H1 (cell line): ENCODE measurements at regions not wholly inside any gene's neighbourhood (a gene's known extent, or its start where the extent isn't known, plus 50 kb on each side); places are given as distances from the start of the nearest gene placed in this dataset.

Experiments used
- CTCF ChIA-PET: fragments of 300-600 bp; sonication (Branson Sonifier 250); formaldehyde crosslinking; loops from one replicate; lab custom pipeline; 2021; ENCODE audit not compliant: partially characterized antibody; lab: Charles Lee
- POLR2A ChIA-PET: fragments of 300-600 bp; sonication (Branson Sonifier 250); formaldehyde crosslinking; loops from one replicate; lab custom pipeline; 2021; ENCODE audit warnings: inconsistent platforms; ENCODE audit not compliant: partially characterized antibody; lab: Charles Lee
- DNase-seq, 2 experiments: peaks; one replicate each; pipeline versions ENCODE4 v3.0.0 to v3.0.0-alpha.2; 2010 to 2022; ENCODE audit warnings: low spot score in 2 of 2, low read depth in 1 of 2, mixed read lengths in 1 of 2
- FAIRE-seq: peaks from 2 replicates; lab custom pipeline; 2011; peaks lifted over from hg19 to GRCh38; lab: Jason Lieb, UNC
- H2AFZ ChIP-seq: 2 replicates; pipeline ENCODE4 v1.8.1; 2012; ENCODE audit warnings: low read length, inconsistent platforms
- H2AK5ac ChIP-seq: 2 replicates; pipeline ENCODE4 v1.6.1; 2013; ENCODE audit warnings: low read depth, low read length
- H2BK120ac ChIP-seq: replicated peaks from 2 replicates; pipeline ENCODE3; 2013; ENCODE audit warnings: low read depth, low read length, inconsistent platforms
- H2BK12ac ChIP-seq: 2 replicates; pipeline ENCODE4 v1.6.1; 2013; ENCODE audit warnings: low read depth, low read length
- H2BK15ac ChIP-seq: 2 replicates; pipeline ENCODE4 v1.6.1; 2013; ENCODE audit warnings: low read length
- H2BK20ac ChIP-seq: 2 replicates; pipeline ENCODE4 v1.6.1; 2013; ENCODE audit warnings: low read length
- H2BK5ac ChIP-seq: 2 replicates; pipeline ENCODE4 v1.6.1; 2013; ENCODE audit warnings: low read depth, low read length
- H3K14ac ChIP-seq: 2 replicates; pipeline ENCODE4 v1.6.1; 2013; ENCODE audit warnings: inconsistent platforms; ENCODE audit not compliant: insufficient read length
- H3K18ac ChIP-seq: 2 replicates; pipeline ENCODE4 v1.6.1; 2013; ENCODE audit warnings: low read length; ENCODE audit errors: extremely low read depth
- H3K23ac ChIP-seq: 2 replicates; pipeline ENCODE4 v1.6.1; 2013; ENCODE audit warnings: inconsistent platforms; ENCODE audit not compliant: insufficient read length
- H3K23me2 ChIP-seq: 2 replicates; pipeline ENCODE4 v1.6.1; 2013; ENCODE audit warnings: low read depth, low read length
- H3K27ac ChIP-seq: 2 replicates; pipeline ENCODE4 v1.6.1; 2011; ENCODE audit warnings: low read depth, low read length, inconsistent platforms
- H3K27me3 ChIP-seq, 4 experiments: replicated peaks in 1 of 4; 1 replicate in 1 of 4; 2 replicates in 3 of 4; pipeline versions ENCODE4 v1.6.1 to v1.8.1; 2011 to 2013; ENCODE audit warnings: low read length in 3 of 4, mild to moderate bottlenecking in 3 of 4, inconsistent platforms in 2 of 4, mixed read lengths in 2 of 4, moderate library complexity in 1 of 4; ENCODE audit not compliant: control insufficient read depth in 3 of 4, insufficient read depth in 3 of 4; ENCODE audit errors: extremely low read depth in 1 of 4
- H3K36me3 ChIP-seq, 4 experiments: 2 replicates each; pipeline versions ENCODE4 v1.6.1 to v1.8.1; 2011 to 2013; ENCODE audit warnings: mild to moderate bottlenecking in 4 of 4, low read length in 3 of 4, moderate library complexity in 2 of 4, control low read depth in 1 of 4, inconsistent platforms in 1 of 4; ENCODE audit not compliant: insufficient read depth in 4 of 4, control insufficient read depth in 2 of 4
- H3K4ac ChIP-seq: replicated peaks from 2 replicates; pipeline ENCODE3; 2013; ENCODE audit warnings: low read length, low read depth, mixed read lengths, inconsistent platforms; ENCODE audit not compliant: insufficient read length
- H3K4me1 ChIP-seq, 4 experiments: replicated peaks in 1 of 4; 1 replicate in 1 of 4; 2 replicates in 3 of 4; pipeline versions ENCODE4 v1.6.1 to v1.8.1; 2011 to 2013; ENCODE audit warnings: low read length in 3 of 4, inconsistent platforms in 2 of 4, mixed read lengths in 1 of 4; ENCODE audit not compliant: insufficient read depth in 4 of 4, control insufficient read depth in 3 of 4
- H3K4me2 ChIP-seq, 2 experiments: 2 replicates each; pipeline versions ENCODE4 v1.6.1 to v1.8.1; 2011 to 2013; ENCODE audit warnings: low read depth in 2 of 2, low read length in 2 of 2, control low read depth in 1 of 2, inconsistent platforms in 1 of 2, mild to moderate bottlenecking in 1 of 2; ENCODE audit not compliant: insufficient read depth in 1 of 2
- H3K4me3 ChIP-seq, 4 experiments: fragments of 200-600, 300-600 bp in 1 of 4; sonication (generic), shearing (Covaris generic), sonication (Bioruptor Twin) in 1 of 4; 2 replicates each; pipeline versions ENCODE4 v1.5.1 to v1.8.1; 2011 to 2016; ENCODE audit warnings: low read length in 4 of 4, low read depth in 3 of 4, control low read depth in 2 of 4, inconsistent platforms in 2 of 4, mild to moderate bottlenecking in 2 of 4, mixed read lengths in 1 of 4, moderate library complexity in 1 of 4; ENCODE audit not compliant: insufficient read depth in 2 of 4; ENCODE audit errors: extremely low read depth in 1 of 4
- H3K56ac ChIP-seq: replicated peaks from 2 replicates; pipeline ENCODE3; 2013; ENCODE audit warnings: low read depth, mild to moderate bottlenecking, mixed read lengths, low read length, inconsistent platforms; ENCODE audit not compliant: insufficient read length
- H3K79me1 ChIP-seq: 2 replicates; pipeline ENCODE4 v1.6.1; 2013; ENCODE audit warnings: low read depth, low read length, control low read depth
- H3K79me2 ChIP-seq, 2 experiments: 2 replicates each; pipeline versions ENCODE4 v1.6.1 to v1.8.1; 2012 to 2013; ENCODE audit warnings: low read length in 2 of 2, mild to moderate bottlenecking in 2 of 2, inconsistent platforms in 1 of 2; ENCODE audit not compliant: insufficient read depth in 2 of 2, control insufficient read depth in 1 of 2
- H3K9ac ChIP-seq, 4 experiments: replicated peaks in 1 of 4; 1 replicate in 1 of 4; 2 replicates in 3 of 4; pipeline versions ENCODE4 v1.6.1 to v1.8.1; 2011 to 2013; ENCODE audit warnings: low read depth in 3 of 4, low read length in 3 of 4, control low read depth in 2 of 4, mild to moderate bottlenecking in 2 of 4, moderate library complexity in 2 of 4, inconsistent platforms in 1 of 4; ENCODE audit errors: extremely low read depth in 1 of 4
- H3K9me3 ChIP-seq, 2 experiments: 2 replicates each; pipeline versions ENCODE4 v1.6.1 to v1.8.1; 2012 to 2013; ENCODE audit warnings: mild to moderate bottlenecking in 2 of 2, moderate library complexity in 2 of 2, control low read depth in 1 of 2, inconsistent platforms in 1 of 2, low read depth in 1 of 2, low read length in 1 of 2, mixed read lengths in 1 of 2; ENCODE audit not compliant: insufficient read depth in 2 of 2
- H4K20me1 ChIP-seq, 2 experiments: replicated peaks in 1 of 2; 2 replicates each; pipeline versions ENCODE3 to v1.8.1; 2011 to 2013; ENCODE audit warnings: inconsistent platforms in 2 of 2, low read length in 2 of 2, mild to moderate bottlenecking in 1 of 2; ENCODE audit not compliant: insufficient read depth in 2 of 2, control insufficient read depth in 1 of 2
- H4K5ac ChIP-seq: 2 replicates; pipeline ENCODE4 v1.6.1; 2013; ENCODE audit warnings: low read length, low read depth, mixed read lengths, inconsistent platforms; ENCODE audit not compliant: insufficient read length
- H4K8ac ChIP-seq: 2 replicates; pipeline ENCODE4 v1.8.0; 2013; ENCODE audit warnings: mild to moderate bottlenecking, moderate library complexity, low read length, inconsistent platforms; ENCODE audit not compliant: insufficient read depth; ENCODE audit errors: extremely low read depth
- H4K91ac ChIP-seq: replicated peaks from 2 replicates; pipeline ENCODE3; 2013; ENCODE audit warnings: low read length, mixed read lengths, inconsistent platforms; ENCODE audit not compliant: insufficient read length
- ASH2L ChIP-seq: fragments of 200-600, 300-600 bp; sonication (generic); IDR thresholded peaks from one replicate; pipeline ENCODE4 v1.7.1; 2017; ENCODE audit warnings: low read length
- CBX8 ChIP-seq: fragments of 300-800, 300-1000 bp; sonication (generic); IDR thresholded peaks from 2 replicates; pipeline ENCODE4 v1.7.1; 2016; ENCODE audit warnings: low read depth, low read length, borderline replicate concordance
- CREB1 ChIP-seq: IDR thresholded peaks from 2 replicates; pipeline ENCODE4 v1.6.1; 2012; ENCODE audit warnings: inconsistent platforms
- KDM1A ChIP-seq: fragments of 200-600, 300-600 bp; sonication (generic); IDR thresholded peaks from 2 replicates; pipeline ENCODE4 v1.7.1; 2016; ENCODE audit warnings: mild to moderate bottlenecking, low read length, borderline replicate concordance
- KDM4A ChIP-seq: IDR thresholded peaks from one replicate; pipeline ENCODE4 v1.7.1; 2012; ENCODE audit warnings: low read depth, mild to moderate bottlenecking, moderate library complexity, low read length, inconsistent platforms; ENCODE audit not compliant: severe bottlenecking
- RNF2 ChIP-seq: fragments of 200-900, 300-1000 bp; sonication (generic); IDR thresholded peaks from 2 replicates; pipeline ENCODE4 v1.7.1; 2016; ENCODE audit warnings: borderline replicate concordance, low read depth, mild to moderate bottlenecking, antibody characterized with exemption, low read length; ENCODE audit not compliant: poor library complexity, severe bottlenecking; ENCODE audit errors: missing control alignments
- SRF ChIP-seq: IDR thresholded peaks from 2 replicates; pipeline ENCODE4 v1.6.1; 2011; ENCODE audit warnings: mild to moderate bottlenecking, low read depth, low read length, moderate library complexity
- TCF12 ChIP-seq: IDR thresholded peaks from 2 replicates; pipeline ENCODE4 v1.6.1; 2011; ENCODE audit warnings: low read depth, mild to moderate bottlenecking, low read length
- TEAD4 ChIP-seq: IDR thresholded peaks from 2 replicates; pipeline ENCODE4 v1.6.1; 2012; ENCODE audit warnings: low read depth, low read length, inconsistent platforms, mixed read lengths
- WGBS, 2 experiments: shearing (Covaris generic) in 1 of 2; methylation state at CpG; one replicate each; pipeline versions ENCODE4 v1.1.6 to v1.1.7; 2013 to 2015; ENCODE audit warnings: low lambda C conversion rate in 2 of 2, mixed read lengths in 2 of 2, inconsistent platforms in 1 of 2, low coverage in 1 of 2, missing lambda C conversion rate in 1 of 2; ENCODE audit not compliant: insufficient replicate concordance in 2 of 2, insufficient coverage in 1 of 2, insufficient read length in 1 of 2; ENCODE audit errors: extremely low coverage in 1 of 2, missing lambda C conversion rate in 1 of 2; 5-methylcytosine and 5-hydroxymethylcytosine counted together

GRCh38 chr2:120821446-120822160 lies 85.9 kb downstream of the GLI2 start:
- no peaks in the 10 kb centered on the region for H3K9me3 ChIP-seq
- DNase-seq (no peak), FAIRE-seq (no peak)
- no peaks in the 10 kb centered on the region for H3K27me3 ChIP-seq
- H4K91ac ChIP-seq, result peak overlapping the region; percentile 46
- no peak overlapping the region for H3K56ac ChIP-seq
- H3K4me1 ChIP-seq, result peaks cover 0 to 30% (median 23%) of the 10 kb centered on the region in 4 experiments; a peak in 6 of 7 replicates
- peak overlapping the region; percentile 35; the same call in 1 of the 2 replicates for H2BK12ac ChIP-seq
- ChIA-PET CTCF (interaction anchor here (1.2 to 2.8 kb wide), 9 partner anchors 11 to 258 kb away, joined by 3 to 20 read pairs (median 3); no protein-coding TSS in a partner anchor), POLR2A (interaction anchor here (1.0 kb wide), 1 partner anchor 9 kb away, joined by 3 read pairs; no protein-coding TSS in a partner anchor)
- peaks cover 14 to 20% of the 10 kb centered on the region in 2 experiments for H4K20me1 ChIP-seq
- no peak overlapping the region for H2BK120ac ChIP-seq
- H4K5ac ChIP-seq, result no peak overlapping the region
- H3K23ac ChIP-seq, result no peak overlapping the region
- no peak overlapping the region for H2AFZ ChIP-seq
- H2BK20ac ChIP-seq, result 0 out of 2 replicates have a peak overlapping the region, but pooled peaks have one; percentile 72
- no peak overlapping the region for H3K4me2 ChIP-seq
- peak overlapping the region; percentile 95; the same call in 1 of the 2 replicates for H2BK15ac ChIP-seq
- 0 out of 8 replicates have a peak, but pooled peaks cover 0 to 4% (median 0%) of the 10 kb centered on the region in 4 experiments for H3K36me3 ChIP-seq
- no peak overlapping the region for H3K18ac ChIP-seq
- no peak overlapping the region for H3K4me3 ChIP-seq
- no peak overlapping the region for H4K8ac ChIP-seq
- WGBS, 2 experiments, result 87% methylated on average over 15 of the region's 15 CpGs; no CpG with 5 or more reads in 1 of the 2 experiments
- H3K14ac ChIP-seq, result no peak overlapping the region
- peaks cover 0 to 32% of the 10 kb centered on the region in 2 experiments; a peak in 2 of 4 replicates for H3K79me2 ChIP-seq
- H3K4ac ChIP-seq, result no peak overlapping the region
- H2AK5ac ChIP-seq, result 0 out of 2 replicates have a peak overlapping the region, but pooled peaks have one; percentile 15
- peaks cover 26% of the 10 kb centered on the region for H3K79me1 ChIP-seq
- H3K27ac ChIP-seq, result no peak overlapping the region
- H3K23me2 ChIP-seq, result no peaks in the 10 kb centered on the region
- no peak overlapping the region for H3K9ac ChIP-seq
- 0 out of 2 replicates have a peak overlapping the region, but pooled peaks have one; percentile 52 for H2BK5ac ChIP-seq
- no peak for TF ChIP-seq CBX8
- TF ChIP-seq TCF12, result no peak
- TF ChIP-seq SRF, result no peak
- TF ChIP-seq KDM1A, result no peak
- TF ChIP-seq KDM4A, result no peak
- TF ChIP-seq RNF2, result no peak
- TF ChIP-seq CREB1, result no peak
- TF ChIP-seq ASH2L, result no peak
- no peak for TF ChIP-seq TEAD4
